SH-SY5Y (cell line): ENCODE measurements at regions not wholly inside any gene's neighbourhood (a gene's known extent, or its start where the extent isn't known, plus 50 kb on each side); places are given as distances from the start of the nearest gene placed in this dataset.

Source experiments
- GATA2 ChIP-seq: IDR thresholded peaks from 2 replicates; pipeline ENCODE4 v1.6.1; 2011; ENCODE audit warnings: mild to moderate bottlenecking, low read depth, low read length
- GATA3 ChIP-seq: IDR thresholded peaks from 2 replicates; pipeline ENCODE4 v1.6.1; 2011; ENCODE audit warnings: low read depth, mild to moderate bottlenecking, low read length, moderate library complexity

DNA sequence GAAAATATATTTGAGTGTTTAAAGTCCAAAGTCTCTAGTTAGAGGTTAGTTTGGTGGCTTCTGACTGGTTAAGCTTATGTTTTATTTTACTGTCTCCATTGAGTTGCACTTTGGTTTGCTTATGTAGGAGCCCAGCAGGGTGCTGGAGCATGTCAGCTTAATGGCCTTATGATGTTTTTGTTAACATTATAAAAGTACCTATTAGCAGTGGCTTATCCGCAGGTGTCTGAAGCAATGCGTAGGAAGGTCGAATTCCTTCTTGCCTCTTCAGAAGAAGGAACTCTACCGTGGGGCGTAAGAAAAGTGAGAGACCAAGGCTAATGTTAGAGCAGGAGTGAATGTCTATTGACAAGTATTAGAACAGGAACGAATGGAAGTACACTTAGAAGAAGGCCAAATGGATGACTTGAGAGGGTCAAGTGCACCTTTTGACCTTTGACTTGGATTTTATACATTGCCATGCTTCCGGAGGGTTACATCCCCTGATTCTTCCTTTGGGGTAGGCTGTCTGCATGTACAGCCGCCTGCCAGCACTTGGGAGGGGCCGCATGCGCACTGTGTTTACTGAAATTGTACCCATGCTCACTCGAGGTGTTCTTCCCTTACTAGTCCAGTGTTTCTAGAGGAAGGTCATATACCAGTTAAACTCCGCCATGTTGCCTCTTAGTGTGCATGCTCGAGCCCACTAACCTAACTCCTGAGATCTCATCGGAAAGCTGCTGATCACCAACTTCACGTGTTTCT, 793.9 kb upstream of the PCDH9 start:
- TF ChIP-seq GATA2 = no peak
- no peak for TF ChIP-seq GATA3
